ENCODE measurements at regions not wholly inside any gene's neighbourhood (a gene's known extent, or its start where the extent isn't known, plus 50 kb on each side); places are given as distances from the start of the nearest gene placed in this dataset.

- H3K27ac Mint-ChIP-seq (ENCODE audit: unreplicated experiment): no peak overlapping the region
- no peak for TF ChIP-seq CTCF (IDR thresholded peaks at IDR 0.05; ENCODE audit: partially characterized antibody, unreplicated experiment)
- no peaks in the 10 kb centered on the region for H3K9me3 Mint-ChIP-seq (ENCODE audit: unreplicated experiment)
- no peaks in the 10 kb centered on the region for H3K27me3 Mint-ChIP-seq (ENCODE audit: unreplicated experiment)
- H3K4me1 Mint-ChIP-seq (ENCODE audit: low read depth, unreplicated experiment): no peaks in the 10 kb centered on the region
- H3K4me3 Mint-ChIP-seq (ENCODE audit: unreplicated experiment): no peak overlapping the region
- no peak for DNase-seq
- H3K36me3 Mint-ChIP-seq (ENCODE audit: unreplicated experiment): no peaks in the 10 kb centered on the region
Observed at GRCh38 chr1:198072177-198072576, 84.6 kb upstream of the NEK7 start.

GRCh38 chr1:198075296-198075695 is 81.5 kb upstream of the NEK7 start:
- H3K27ac Mint-ChIP-seq (ENCODE audit: unreplicated experiment): no peak overlapping the region
- peaks cover 4% of the 10 kb centered on the region for H3K36me3 Mint-ChIP-seq (ENCODE audit: unreplicated experiment)
- H3K4me3 Mint-ChIP-seq (ENCODE audit: unreplicated experiment): no peak overlapping the region

GRCh38 chr1:198079432-198079951 is 77.3 kb upstream of the NEK7 start:
- no peaks in the 10 kb centered on the region for H3K27me3 Mint-ChIP-seq (ENCODE audit: unreplicated experiment)
- DNase-seq: no peak
- H3K4me1 Mint-ChIP-seq (ENCODE audit: low read depth, unreplicated experiment): no peaks in the 10 kb centered on the region
- H3K9me3 Mint-ChIP-seq (ENCODE audit: unreplicated experiment): no peaks in the 10 kb centered on the region
- H3K4me3 Mint-ChIP-seq (ENCODE audit: unreplicated experiment): no peak overlapping the region
- TF ChIP-seq CTCF (IDR thresholded peaks at IDR 0.05; ENCODE audit: partially characterized antibody, unreplicated experiment): no peak
- H3K27ac Mint-ChIP-seq (ENCODE audit: unreplicated experiment): no peak overlapping the region
- peaks cover 4% of the 10 kb centered on the region for H3K36me3 Mint-ChIP-seq (ENCODE audit: unreplicated experiment)

More at GRCh38 chr1:198075296-198075695, 81.5 kb upstream of the NEK7 start:
- no peak for DNase-seq
- Mint-ChIP-seq H3K9me3 (ENCODE audit: unreplicated experiment) (no peaks in the 10 kb centered on the region), H3K27me3 (ENCODE audit: unreplicated experiment) (no peaks in the 10 kb centered on the region), H3K4me1 (ENCODE audit: low read depth, unreplicated experiment) (no peaks in the 10 kb centered on the region)
- no peak for TF ChIP-seq CTCF (IDR thresholded peaks at IDR 0.05; ENCODE audit: partially characterized antibody, unreplicated experiment)

- Mint-ChIP-seq H3K36me3 (ENCODE audit: unreplicated experiment) (peaks cover 4% of the 10 kb centered on the region), H3K27me3 (ENCODE audit: unreplicated experiment) (no peaks in the 10 kb centered on the region), H3K4me1 (ENCODE audit: low read depth, unreplicated experiment) (no peaks in the 10 kb centered on the region), H3K4me3 (ENCODE audit: unreplicated experiment) (no peak overlapping the region), H3K9me3 (ENCODE audit: unreplicated experiment) (no peaks in the 10 kb centered on the region), H3K27ac (ENCODE audit: unreplicated experiment) (no peak overlapping the region)
- DNase-seq: no peak
- no peak for TF ChIP-seq CTCF (IDR thresholded peaks at IDR 0.05; ENCODE audit: partially characterized antibody, unreplicated experiment)
Observed at GRCh38 chr1:198082576-198082975, 74.2 kb upstream of the NEK7 start.

- Mint-ChIP-seq H3K36me3 (ENCODE audit: unreplicated experiment) (peaks cover 2% of the 10 kb centered on the region), H3K4me1 (ENCODE audit: low read depth, unreplicated experiment) (no peaks in the 10 kb centered on the region), H3K27me3 (ENCODE audit: unreplicated experiment) (no peaks in the 10 kb centered on the region), H3K4me3 (ENCODE audit: unreplicated experiment) (no peak overlapping the region), H3K27ac (ENCODE audit: unreplicated experiment) (no peak overlapping the region), H3K9me3 (ENCODE audit: unreplicated experiment) (no peaks in the 10 kb centered on the region)
- DNase-seq: no peak
- TF ChIP-seq CTCF (IDR thresholded peaks at IDR 0.05; ENCODE audit: partially characterized antibody, unreplicated experiment): no peak
Observed at GRCh38 chr1:198083549-198083948, 73.2 kb upstream of the NEK7 start.

Data from glutamatergic neuron (in vitro differentiated cells).